IMR-90 (cell line): ENCODE measurements at regions not wholly inside any gene's neighbourhood (a gene's known extent, or its start where the extent isn't known, plus 50 kb on each side); places are given as distances from the start of the nearest gene placed in this dataset.

Experiments
- ATAC-seq: fragments of 200-7000 bp; cut with Tn5 transposase; 2 replicates; pipeline ENCODE4 v1.9.1; 2020; ENCODE audit warnings: low read depth, mild to moderate bottlenecking, moderate library complexity
- BruUV-seq: library from RNA; stranded (reverse); fragments of 400-500 nt; replicated peaks from 2 replicates; lab custom pipeline; 2021; lab: Mats Ljungman, UMichigan
- CTCF ChIA-PET: fragments of 300-600 bp; formaldehyde crosslinking; extraction: SDS; loops from one replicate; lab custom pipeline; 2021; ENCODE audit warnings: antibody characterized with exemption; lab: Yijun Ruan, JAX
- POLR2A ChIA-PET: fragments of 300-600 bp; sonication (Branson Sonifier 250); formaldehyde crosslinking; loops from one replicate; lab custom pipeline; 2022; ENCODE audit warnings: antibody characterized with exemption; ENCODE audit not compliant: unreplicated experiment; lab: Charles Lee
- DNase-seq: peaks from one replicate; pipeline ENCODE4 v3.0.0; 2013
- H2AFZ ChIP-seq: replicated peaks from 2 replicates; pipeline ENCODE3; 2013; ENCODE audit warnings: low read length, mild to moderate bottlenecking; ENCODE audit not compliant: poor library complexity
- H2AK5ac ChIP-seq: 2 replicates; pipeline ENCODE4 v1.6.1; 2013; ENCODE audit warnings: low read depth, low read length, inconsistent platforms
- H2AK9ac ChIP-seq: replicated peaks from 2 replicates; pipeline ENCODE3; 2013; ENCODE audit warnings: mild to moderate bottlenecking, low read depth, low read length, moderate library complexity; ENCODE audit not compliant: poor library complexity
- H2BK120ac ChIP-seq: 2 replicates; pipeline ENCODE4 v1.6.1; 2013; ENCODE audit warnings: low read depth, low read length, inconsistent platforms
- H2BK15ac ChIP-seq: 3 replicates; pipeline ENCODE4 v1.6.1; 2013; ENCODE audit warnings: low read depth, low read length, inconsistent platforms
- H2BK20ac ChIP-seq: 2 replicates; pipeline ENCODE4 v1.6.1; 2013; ENCODE audit warnings: low read depth, mild to moderate bottlenecking, inconsistent platforms, low read length, moderate library complexity
- H2BK5ac ChIP-seq: 2 replicates; pipeline ENCODE4 v1.6.1; 2013; ENCODE audit warnings: mild to moderate bottlenecking, low read depth, low read length, inconsistent platforms; ENCODE audit not compliant: poor library complexity, severe bottlenecking
- H3K14ac ChIP-seq: replicated peaks from 2 replicates; pipeline ENCODE4 v1.6.1; 2013; ENCODE audit warnings: low read depth, low read length, inconsistent platforms
- H3K18ac ChIP-seq: 2 replicates; pipeline ENCODE4 v1.6.1; 2013; ENCODE audit warnings: low read depth, low read length, control low read depth
- H3K23ac ChIP-seq: 2 replicates; pipeline ENCODE4 v1.6.1; 2013; ENCODE audit warnings: low read depth, low read length, inconsistent platforms
- H3K27ac ChIP-seq: 2 replicates; pipeline ENCODE4 v1.5.1; 2013; ENCODE audit warnings: mild to moderate bottlenecking, control low read depth, low read length; ENCODE audit not compliant: insufficient read depth
- H3K27me3 ChIP-seq: 2 replicates; pipeline ENCODE4 v1.6.1; 2013; ENCODE audit warnings: low read length; ENCODE audit not compliant: control insufficient read depth, insufficient read depth
- H3K36me3 ChIP-seq: 2 replicates; pipeline ENCODE4 v1.6.1; 2013; ENCODE audit warnings: low read length, mixed read lengths; ENCODE audit not compliant: control insufficient read depth, insufficient read depth
- H3K4ac ChIP-seq: 2 replicates; pipeline ENCODE4 v1.6.1; 2013; ENCODE audit warnings: low read depth, low read length, inconsistent platforms
- H3K4me1 ChIP-seq: 2 replicates; pipeline ENCODE4 v1.6.1; 2013; ENCODE audit warnings: low read length, mixed read lengths; ENCODE audit not compliant: control insufficient read depth, insufficient read depth
- H3K4me2 ChIP-seq: 2 replicates; pipeline ENCODE4 v1.6.1; 2013; ENCODE audit warnings: low read depth, mild to moderate bottlenecking, control low read depth, low read length, moderate library complexity
- H3K4me3 ChIP-seq: 2 replicates; pipeline ENCODE4 v1.5.1; 2013; ENCODE audit warnings: low read depth, mild to moderate bottlenecking, control low read depth, low read length, moderate library complexity; ENCODE audit not compliant: insufficient read depth
- H3K56ac ChIP-seq: 2 replicates; pipeline ENCODE4 v1.6.1; 2013; ENCODE audit warnings: low read length, inconsistent platforms; ENCODE audit not compliant: insufficient read depth; ENCODE audit errors: extremely low read depth
- H3K79me1 ChIP-seq, 2 experiments: 2 replicates each; pipeline ENCODE4 v1.6.1; 2013; ENCODE audit warnings: low read length in 2 of 2, inconsistent platforms in 1 of 2, low read depth in 1 of 2
- H3K9ac ChIP-seq: 2 replicates; pipeline ENCODE4 v1.6.1; 2013; ENCODE audit warnings: low read depth, low read length, control low read depth
- H3K9me1 ChIP-seq: 2 replicates; pipeline ENCODE4 v1.6.1; 2013; ENCODE audit warnings: low read length, inconsistent platforms; ENCODE audit not compliant: insufficient read depth
- H3K9me3 ChIP-seq: 2 replicates; pipeline ENCODE4 v1.6.1; 2013; ENCODE audit warnings: low read length; ENCODE audit not compliant: control insufficient read depth, insufficient read depth
- H4K20me1 ChIP-seq: 2 replicates; pipeline ENCODE4 v1.6.1; 2013; ENCODE audit warnings: low read length, inconsistent platforms; ENCODE audit not compliant: insufficient read depth
- H4K5ac ChIP-seq: 2 replicates; pipeline ENCODE4 v1.6.1; 2013; ENCODE audit warnings: mild to moderate bottlenecking, low read depth, low read length, control low read depth
- H4K8ac ChIP-seq, 2 experiments: 2 replicates each; pipeline ENCODE4 v1.6.1; 2013; ENCODE audit warnings: low read depth in 2 of 2, low read length in 2 of 2, control low read depth in 1 of 2, inconsistent platforms in 1 of 2
- H4K91ac ChIP-seq: 2 replicates; pipeline ENCODE4 v1.6.1; 2013; ENCODE audit warnings: low read depth, low read length, inconsistent platforms; ENCODE audit not compliant: insufficient read depth
- BHLHE40 ChIP-seq: fragments of 150-350 bp; IDR thresholded peaks from 2 replicates; pipeline ENCODE4 v1.6.1; 2016; ENCODE audit warnings: mild to moderate bottlenecking, low read depth, low read length
- CEBPB ChIP-seq: IDR thresholded peaks from 2 replicates; pipeline ENCODE4 v1.6.1; 2012; ENCODE audit warnings: low read depth, low read length, improper control_type of control experiment
- CHD1 ChIP-seq: IDR thresholded peaks from 2 replicates; pipeline ENCODE4 v1.6.1; 2012; ENCODE audit warnings: low read depth, low read length, improper control_type of control experiment
- CTCF ChIP-seq: conservative IDR thresholded peaks from 2 replicates; pipeline ENCODE4 v1.5.1; 2012; ENCODE audit warnings: mild to moderate bottlenecking, low read depth, low read length, improper control_type of control experiment
- ELK1 ChIP-seq: fragments of 150-350 bp; IDR thresholded peaks from 2 replicates; pipeline ENCODE4 v1.6.1; 2016; ENCODE audit warnings: low read depth, mild to moderate bottlenecking, low read length, moderate library complexity, borderline replicate concordance
- FOS ChIP-seq: fragments of 150-350 bp; IDR thresholded peaks from 2 replicates; pipeline ENCODE4 v1.6.1; 2016; ENCODE audit warnings: low read depth, low read length
- MAFK ChIP-seq: IDR thresholded peaks from 2 replicates; pipeline ENCODE4 v1.6.1; 2012; ENCODE audit warnings: low read depth, low read length, improper control_type of control experiment
- MAZ ChIP-seq: IDR thresholded peaks from 2 replicates; pipeline ENCODE4 v1.6.1; 2012; ENCODE audit warnings: low read depth, mild to moderate bottlenecking, low read length, improper control_type of control experiment, moderate library complexity, borderline replicate concordance
- MXI1 ChIP-seq: IDR thresholded peaks from 2 replicates; pipeline ENCODE4 v1.6.1; 2012; ENCODE audit warnings: low read depth, mild to moderate bottlenecking, low read length, moderate library complexity, borderline replicate concordance
- NFE2L2 ChIP-seq: fragments of 150-350 bp; IDR thresholded peaks from 2 replicates; pipeline ENCODE4 v1.6.1; 2016; ENCODE audit warnings: low read depth, mild to moderate bottlenecking, low read length
- POLR2A ChIP-seq: IDR thresholded peaks from 2 replicates; pipeline ENCODE4 v1.6.1; 2012; ENCODE audit warnings: mild to moderate bottlenecking, low read depth, low read length
- RAD21 ChIP-seq: IDR thresholded peaks from 2 replicates; pipeline ENCODE4 v1.6.1; 2012; ENCODE audit warnings: low read length, improper control_type of control experiment
- RCOR1 ChIP-seq: IDR thresholded peaks from 2 replicates; pipeline ENCODE4 v1.6.1; 2012; ENCODE audit warnings: mild to moderate bottlenecking, low read length, improper control_type of control experiment; ENCODE audit not compliant: insufficient replicate concordance
- RFX5 ChIP-seq: IDR thresholded peaks from 2 replicates; pipeline ENCODE4 v1.8.0; 2012; ENCODE audit warnings: low read depth, mild to moderate bottlenecking, low read length, moderate library complexity
- SMC3 ChIP-seq: fragments of 150-350 bp; IDR thresholded peaks from 2 replicates; pipeline ENCODE4 v1.6.1; 2016; ENCODE audit warnings: low read depth, mild to moderate bottlenecking, antibody characterized with exemption, low read length, moderate library complexity
- USF2 ChIP-seq: fragments of 150-350 bp; IDR thresholded peaks from 2 replicates; pipeline ENCODE4 v1.6.1; 2017; ENCODE audit warnings: mild to moderate bottlenecking, antibody characterized with exemption, low read length, low read depth
- dilution Hi-C: fragments of 300-500 bp; cut with HindIII; formaldehyde crosslinking; loops from one replicate; pipeline ENCODE4 v1.14.3; 2018; ENCODE audit warnings: low sequenced_read_pairs; ENCODE audit not compliant: unreplicated experiment
- in situ Hi-C: fragments of 300-500 bp; cut with MboI; formaldehyde crosslinking; loops from 3 replicates; pipeline ENCODE4 v1.14.3; 2019; ENCODE audit warnings: low sequenced_read_pairs, inconsistent platforms, mixed read lengths
- intact Hi-C: fragments of 100-400 bp; cut with micrococcal nuclease; formaldehyde crosslinking; loops from 2 replicates; pipeline ENCODE4 v1.10.0; 2022

GRCh38 chr15:95605098-95605497 lies 725.4 kb upstream of the NR2F2 start:
- ChIA-PET CTCF (no interaction called here), POLR2A (no interaction called here)
- ATAC-seq (no peak), DNase-seq (no peak)
- no peaks in the 10 kb centered on the region for H3K79me1 ChIP-seq
- H3K4me1 ChIP-seq, result peaks cover 4% of the 10 kb centered on the region; the same call in 1 of the 2 replicates
- no peak overlapping the region for H2BK5ac ChIP-seq
- TF ChIP-seq SMC3 (no peak), USF2 (no peak), FOS (no peak), BHLHE40 (no peak), RAD21 (no peak), POLR2A (no peak), NFE2L2 (no peak), ELK1 (no peak), RFX5 (no peak), MXI1 (no peak), MAZ (no peak), CEBPB (no peak), CTCF (no peak), RCOR1 (no peak), CHD1 (no peak), MAFK (no peak)
- H3K9me3 ChIP-seq, result peaks cover 3% of the 10 kb centered on the region; the same call in 1 of the 2 replicates
- 0 out of 3 replicates have a peak overlapping the region, but pooled peaks have one; percentile 96 for H2BK15ac ChIP-seq
- no peaks in the 10 kb centered on the region for H4K20me1 ChIP-seq
- no peak overlapping the region for H2AFZ ChIP-seq
- no peaks in the 10 kb centered on the region for H3K27me3 ChIP-seq
- in situ Hi-C loops, result no loop called here
- H3K23ac ChIP-seq, result no peak overlapping the region
- dilution Hi-C loops, result no loop called here
- no peak overlapping the region for H4K8ac ChIP-seq
- H4K5ac ChIP-seq, result no peak overlapping the region
- H3K27ac ChIP-seq, result no peak overlapping the region
- H3K4ac ChIP-seq, result no peak overlapping the region
- H3K18ac ChIP-seq, result peak overlapping the region; percentile 33; the same call in 1 of the 2 replicates
- no peak overlapping the region for H3K4me3 ChIP-seq
- H3K4me2 ChIP-seq, result no peak overlapping the region
- H2BK20ac ChIP-seq, result peak overlapping the region; percentile 90; the same call in 1 of the 2 replicates
- no peaks in the 10 kb centered on the region for H3K36me3 ChIP-seq
- peak overlapping the region; percentile 48; the same call in 1 of the 2 replicates for H3K56ac ChIP-seq
- no peak overlapping the region for H3K9ac ChIP-seq
- intact Hi-C loops, result no loop called here
- H3K14ac ChIP-seq, result peak overlapping the region; percentile 75
- H4K91ac ChIP-seq, result no peak overlapping the region
- H2AK9ac ChIP-seq, result no peak overlapping the region
- H3K9me1 ChIP-seq, result peaks cover 3% of the 10 kb centered on the region; the same call in 1 of the 2 replicates
- H2AK5ac ChIP-seq, result no peak overlapping the region
- no peak overlapping the region for H2BK120ac ChIP-seq
- BruUV-seq, result no TSS peak
